HuH-7.5 (cell line): ENCODE measurements at regions not wholly inside any gene's neighbourhood (a gene's known extent, or its start where the extent isn't known, plus 50 kb on each side); places are given as distances from the start of the nearest gene placed in this dataset.

Experiments
- DNase-seq: peaks from one replicate; pipeline ENCODE4 v3.0.0; 2011; ENCODE audit warnings: low spot score

- DNase-seq: no peak
Measured at GRCh38 chr1:5465281-5465711, 526.9 kb downstream of the NPHP4 start.

GRCh38 chr1:5464366-5464765 is 527.9 kb downstream of the NPHP4 start:
- no peak for DNase-seq

- DNase-seq: no peak
Measured at GRCh38 chr1:5460974-5461373, 531.3 kb downstream of the NPHP4 start.

- DNase-seq: no peak
Measured at GRCh38 chr1:5459839-5460610, 532.2 kb downstream of the NPHP4 start.

GRCh38 chr1:5458248-5458647 is 534.0 kb downstream of the NPHP4 start:
- no peak for DNase-seq

GRCh38 chr1:5456090-5456811 is 536.0 kb downstream of the NPHP4 start:
- DNase-seq: no peak

- DNase-seq: no peak
Measured at GRCh38 chr1:5455651-5456050, 536.6 kb downstream of the NPHP4 start.

- no peak for DNase-seq
Measured at GRCh38 chr1:5455056-5455455, 537.2 kb downstream of the NPHP4 start.

GRCh38 chr1:5453347-5453746 is 538.9 kb downstream of the NPHP4 start:
- no peak for DNase-seq

- DNase-seq: no peak
Measured at GRCh38 chr1:5451671-5452070, 540.6 kb downstream of the NPHP4 start.

GRCh38 chr1:5448486-5448885 is 543.7 kb downstream of the NPHP4 start:
- no peak for DNase-seq

GRCh38 chr1:5447503-5447960 is 544.7 kb downstream of the NPHP4 start:
- DNase-seq: no peak

GRCh38 chr1:5444396-5444795 is 547.8 kb downstream of the NPHP4 start:
- DNase-seq: no peak

- DNase-seq: no peak
Measured at GRCh38 chr1:5436808-5437207, 555.4 kb downstream of the NPHP4 start.

- DNase-seq: no peak
Measured at GRCh38 chr1:5435414-5435813, 556.8 kb downstream of the NPHP4 start.

GRCh38 chr1:5432436-5432835 is 559.8 kb downstream of the NPHP4 start:
- no peak for DNase-seq

GRCh38 chr1:5430911-5431697 is 561.1 kb downstream of the NPHP4 start:
- no peak for DNase-seq

GRCh38 chr1:5430136-5430535 is 562.1 kb downstream of the NPHP4 start:
- DNase-seq: no peak

- DNase-seq: no peak
Measured at GRCh38 chr1:5428351-5428750, 563.9 kb downstream of the NPHP4 start.

- DNase-seq: no peak
Measured at GRCh38 chr1:5427026-5427613, 565.1 kb downstream of the NPHP4 start.

- no peak for DNase-seq
Measured at GRCh38 chr1:5424802-5425703, 567.2 kb downstream of the NPHP4 start.
